B cell (primary cell): ENCODE measurements at regions not wholly inside any gene's neighbourhood (a gene's known extent, or its start where the extent isn't known, plus 50 kb on each side); places are given as distances from the start of the nearest gene placed in this dataset.

Experiments
- EZH2 ChIP-seq: IDR thresholded peaks from 2 replicates; pipeline ENCODE4 v1.6.1; 2012; ENCODE audit warnings: borderline replicate concordance, low read depth, mild to moderate bottlenecking, moderate library complexity, low read length; ENCODE audit not compliant: insufficient read depth, poor library complexity, severe bottlenecking
- TF ChIP-seq, protein P1 (sequence below): fragments of 200-600 bp; IDR thresholded peaks from one replicate; pipeline ENCODE4 v1.8.0; 2022; ENCODE audit warnings: antibody characterized with exemption, mild to moderate bottlenecking

DNA sequence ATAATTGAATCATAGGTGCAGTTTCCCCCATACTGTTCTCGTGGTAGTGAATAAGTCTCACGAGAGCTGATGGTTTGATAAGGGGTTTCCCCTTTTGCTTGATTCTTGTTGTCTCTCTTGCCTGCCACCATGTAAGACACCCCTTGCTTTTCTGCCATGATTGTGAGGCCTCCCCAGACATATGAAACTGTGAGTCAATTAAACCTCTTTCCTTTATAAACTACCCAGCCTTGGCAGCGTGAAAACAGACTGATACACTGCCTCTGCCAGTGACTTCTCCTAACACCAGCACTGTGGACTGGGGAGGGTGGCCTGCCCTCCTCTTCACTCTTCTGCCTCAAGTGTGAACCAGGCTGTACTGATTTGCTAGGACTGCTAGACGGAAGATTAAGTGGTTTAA, 108.6 kb downstream of the RAB11FIP2 start:
- TF ChIP-seq, protein P1, sequence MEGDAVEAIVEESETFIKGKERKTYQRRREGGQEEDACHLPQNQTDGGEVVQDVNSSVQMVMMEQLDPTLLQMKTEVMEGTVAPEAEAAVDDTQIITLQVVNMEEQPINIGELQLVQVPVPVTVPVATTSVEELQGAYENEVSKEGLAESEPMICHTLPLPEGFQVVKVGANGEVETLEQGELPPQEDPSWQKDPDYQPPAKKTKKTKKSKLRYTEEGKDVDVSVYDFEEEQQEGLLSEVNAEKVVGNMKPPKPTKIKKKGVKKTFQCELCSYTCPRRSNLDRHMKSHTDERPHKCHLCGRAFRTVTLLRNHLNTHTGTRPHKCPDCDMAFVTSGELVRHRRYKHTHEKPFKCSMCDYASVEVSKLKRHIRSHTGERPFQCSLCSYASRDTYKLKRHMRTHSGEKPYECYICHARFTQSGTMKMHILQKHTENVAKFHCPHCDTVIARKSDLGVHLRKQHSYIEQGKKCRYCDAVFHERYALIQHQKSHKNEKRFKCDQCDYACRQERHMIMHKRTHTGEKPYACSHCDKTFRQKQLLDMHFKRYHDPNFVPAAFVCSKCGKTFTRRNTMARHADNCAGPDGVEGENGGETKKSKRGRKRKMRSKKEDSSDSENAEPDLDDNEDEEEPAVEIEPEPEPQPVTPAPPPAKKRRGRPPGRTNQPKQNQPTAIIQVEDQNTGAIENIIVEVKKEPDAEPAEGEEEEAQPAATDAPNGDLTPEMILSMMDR: no peak
- no peak for TF ChIP-seq EZH2
